PC-9 (cell line): ENCODE measurements at regions not wholly inside any gene's neighbourhood (a gene's known extent, or its start where the extent isn't known, plus 50 kb on each side); places are given as distances from the start of the nearest gene placed in this dataset.

Source experiments
- BruUV-seq: library from RNA; stranded (reverse); fragments of 400-500 nt; replicated peaks from 2 replicates; lab custom pipeline; 2021; lab: Mats Ljungman, UMichigan
- CTCF ChIA-PET: fragments of 300-600 bp; sonication (Branson Sonifier 250); formaldehyde crosslinking; loops from one replicate; lab custom pipeline; 2022; ENCODE audit warnings: antibody characterized with exemption; lab: Charles Lee
- POLR2A ChIA-PET: fragments of 300-600 bp; sonication (Branson Sonifier 250); formaldehyde crosslinking; loops from one replicate; lab custom pipeline; 2022; ENCODE audit warnings: antibody characterized with exemption; ENCODE audit not compliant: unreplicated experiment; lab: Charles Lee
- DNase-seq, 2 experiments: peaks; one replicate each; pipeline versions ENCODE4 v3.0.0 to v3.0.0-alpha.2; 2015 to 2022; ENCODE audit warnings: mixed read lengths in 1 of 2
- H2AFZ ChIP-seq: fragments of 200-600 bp; sonication (generic); 2 replicates; pipeline ENCODE4 v1.8.1; 2017; ENCODE audit warnings: antibody characterized with exemption
- H3F3A ChIP-seq: fragments of 200-600 bp; sonication (generic); 2 replicates; pipeline ENCODE4 v1.8.1; 2017; ENCODE audit warnings: antibody characterized with exemption, mild to moderate bottlenecking, low read depth; ENCODE audit not compliant: insufficient read depth
- H3K27ac ChIP-seq: fragments of 200-600 bp; sonication (generic); 2 replicates; pipeline ENCODE4 v1.6.1; 2016; ENCODE audit warnings: mixed run types
- H3K27me3 ChIP-seq: fragments of 200-600 bp; sonication (generic); 2 replicates; pipeline ENCODE4 v1.6.1; 2016; ENCODE audit warnings: low read depth, mixed run types; ENCODE audit not compliant: insufficient read depth
- H3K36me3 ChIP-seq: fragments of 200-600 bp; sonication (generic); 2 replicates; pipeline ENCODE4 v1.6.1; 2016; ENCODE audit warnings: low read depth, mixed run types
- H3K4me1 ChIP-seq: fragments of 200-600 bp; sonication (generic); replicated peaks from 2 replicates; pipeline ENCODE4 v1.6.1; 2016; ENCODE audit warnings: mixed run types; ENCODE audit not compliant: insufficient read depth
- H3K4me2 ChIP-seq: fragments of 200-600 bp; sonication (generic); 2 replicates; pipeline ENCODE4 v1.6.1; 2017; ENCODE audit warnings: mixed run types
- H3K4me3 ChIP-seq: fragments of 200-600 bp; sonication (generic); 2 replicates; pipeline ENCODE4 v1.6.1; 2016; ENCODE audit warnings: mixed run types
- H3K79me2 ChIP-seq: fragments of 200-600 bp; sonication (generic); 2 replicates; pipeline ENCODE4 v1.6.1; 2017; ENCODE audit warnings: low read depth, mixed run types
- H3K9me2 ChIP-seq: fragments of 200-600 bp; sonication (generic); 2 replicates; pipeline ENCODE4 v1.8.1; 2017; ENCODE audit warnings: mild to moderate bottlenecking; ENCODE audit not compliant: insufficient read depth
- H3K9me3 ChIP-seq: fragments of 200-600 bp; sonication (generic); 2 replicates; pipeline ENCODE4 v1.8.1; 2016; ENCODE audit warnings: low read depth; ENCODE audit not compliant: insufficient read depth
- H4K20me1 ChIP-seq: fragments of 200-600 bp; sonication (generic); 2 replicates; pipeline ENCODE4 v1.8.1; 2017; ENCODE audit not compliant: insufficient read depth
- CTCF ChIP-seq: fragments of 200-600 bp; sonication (generic); conservative IDR thresholded peaks from 2 replicates; pipeline ENCODE4 v1.6.1; 2017; ENCODE audit warnings: mixed run types, antibody characterized with exemption, mild to moderate bottlenecking, moderate library complexity
- EZH2 ChIP-seq: fragments of 200-600 bp; sonication (generic); IDR thresholded peaks from 2 replicates; pipeline ENCODE4 v1.8.0; 2017; ENCODE audit warnings: antibody characterized with exemption, low read depth
- intact Hi-C: fragments of 100-400 bp; cut with micrococcal nuclease; formaldehyde crosslinking; loops from one replicate; pipeline ENCODE4 v1.10.0; 2022; ENCODE audit not compliant: unreplicated experiment

- no peak for DNase-seq
- CTCF ChIA-PET = no interaction called here
- Histone ChIP-seq H4K20me1 (no peaks in the 10 kb centered on the region), H2AFZ (no peak overlapping the region), H3K79me2 (no peaks in the 10 kb centered on the region), H3F3A (no peaks in the 10 kb centered on the region), H3K9me3 (no peaks in the 10 kb centered on the region), H3K36me3 (no peaks in the 10 kb centered on the region), H3K9me2 (no peaks in the 10 kb centered on the region), H3K4me3 (no peak overlapping the region), H3K27me3 (peaks cover 93% of the 10 kb centered on the region), H3K4me1 (no peaks in the 10 kb centered on the region), H3K4me2 (no peak overlapping the region), H3K27ac (no peak overlapping the region)
- BruUV-seq = no TSS peak
- no peak for TF ChIP-seq EZH2
- TF ChIP-seq CTCF = no peak
- POLR2A ChIA-PET = no interaction called here
- intact Hi-C loops = no loop called here
These were observed 305.2 kb upstream of the ZNF507 start for GRCh38 chr19:32040236-32040635.

- H3K36me3 ChIP-seq = no peaks in the 10 kb centered on the region
- DNase-seq = no peak
- TF ChIP-seq EZH2 (no peak), CTCF (peak; percentile 36; the same call in 1 of the 2 replicates)
- intact Hi-C loops = no loop called here
- ChIA-PET CTCF (no interaction called here), POLR2A (no interaction called here)
- H3K4me2 ChIP-seq = no peak overlapping the region
- no peaks in the 10 kb centered on the region for H3K4me1 ChIP-seq
- H3K9me3 ChIP-seq = no peaks in the 10 kb centered on the region
- no peaks in the 10 kb centered on the region for H3F3A ChIP-seq
- no peaks in the 10 kb centered on the region for H4K20me1 ChIP-seq
- H3K27me3 ChIP-seq = peaks cover 92% of the 10 kb centered on the region
- no peak overlapping the region for H2AFZ ChIP-seq
- H3K27ac ChIP-seq = no peak overlapping the region
- BruUV-seq = no TSS peak
- no peaks in the 10 kb centered on the region for H3K9me2 ChIP-seq
- H3K79me2 ChIP-seq = no peaks in the 10 kb centered on the region
- no peak overlapping the region for H3K4me3 ChIP-seq
These were observed 303.6 kb upstream of the ZNF507 start for GRCh38 chr19:32041681-32042292.

- no peak overlapping the region for H2AFZ ChIP-seq
- no TSS peak for BruUV-seq
- no peaks in the 10 kb centered on the region for H3K4me1 ChIP-seq
- peaks cover 65% of the 10 kb centered on the region for H3K27me3 ChIP-seq
- ChIA-PET CTCF (no interaction called here), POLR2A (no interaction called here)
- TF ChIP-seq EZH2 = no peak
- TF ChIP-seq CTCF = no peak
- intact Hi-C loops = no loop called here
- no peak overlapping the region for H3K4me3 ChIP-seq
- no peak for DNase-seq
- no peaks in the 10 kb centered on the region for H4K20me1 ChIP-seq
- H3K4me2 ChIP-seq = no peak overlapping the region
- no peak overlapping the region for H3K27ac ChIP-seq
- H3K9me3 ChIP-seq = no peaks in the 10 kb centered on the region
- no peaks in the 10 kb centered on the region for H3K79me2 ChIP-seq
- no peaks in the 10 kb centered on the region for H3K9me2 ChIP-seq
- no peaks in the 10 kb centered on the region for H3F3A ChIP-seq
- H3K36me3 ChIP-seq = no peaks in the 10 kb centered on the region
These were observed 297.6 kb upstream of the ZNF507 start for GRCh38 chr19:32047788-32048187.
